ENCODE measurements at regions not wholly inside any gene's neighbourhood (a gene's known extent, or its start where the extent isn't known, plus 50 kb on each side); places are given as distances from the start of the nearest gene placed in this dataset.

DNA sequence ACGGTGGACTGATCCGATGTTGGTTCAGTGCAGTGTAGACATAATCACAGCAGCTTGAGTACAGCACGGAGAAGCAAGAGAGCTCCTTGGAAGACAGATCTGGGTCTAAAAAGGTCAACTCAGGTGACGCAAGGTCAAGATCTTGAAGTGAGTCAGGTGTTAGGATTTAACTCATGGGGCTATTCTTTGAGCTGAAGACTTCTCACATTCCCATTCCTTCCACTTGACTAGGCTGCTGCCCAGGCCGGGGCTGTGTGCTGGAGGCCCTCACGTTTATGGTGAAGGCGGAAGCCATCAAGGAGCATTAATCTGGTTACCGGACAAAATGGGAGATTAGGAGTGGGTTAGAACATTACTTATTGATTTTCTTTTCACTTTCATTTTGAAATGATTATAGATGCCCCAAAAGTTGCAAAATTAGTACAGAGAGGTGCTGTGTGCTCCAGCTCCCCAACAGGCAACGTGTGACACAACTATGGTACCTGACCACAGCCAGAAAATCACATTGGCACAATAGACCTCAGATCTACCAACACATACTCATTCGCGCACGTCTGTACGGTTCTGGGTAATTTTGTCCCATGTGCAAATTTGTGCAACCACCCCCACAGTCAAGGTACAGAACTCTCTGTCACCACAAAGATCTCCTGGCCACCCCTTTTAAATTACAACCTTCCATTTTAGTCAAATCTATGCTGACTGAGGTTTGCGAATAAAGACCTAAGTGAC, 77.6 kb upstream of the SEC11C start:
- no peak for TF ChIP-seq CTCF (conservative IDR thresholded peaks at IDR 0.05 in 1 of 2, IDR thresholded peaks at IDR 0.05 in 1 of 2; ENCODE audit: extremely low read depth in 1 of 2, insufficient read depth in 1 of 2, low read depth in 1 of 2, low read length in 2 of 2)
- no peak for TF ChIP-seq EZH2 (IDR thresholded peaks at IDR 0.05; ENCODE audit: borderline replicate concordance, low read length)
